Adrenal gland (tissue), 9 donors: ENCODE measurements at regions not wholly inside any gene's neighbourhood (a gene's known extent, or its start where the extent isn't known, plus 50 kb on each side); places are given as distances from the start of the nearest gene placed in this dataset.
A peak's percentile ranks its signal among the peaks of the same experiment; 100 is the strongest.

ENCODE experiments used
- DNase-seq, 7 donors: peaks; one replicate each; pipeline ENCODE4 v3.0.0-alpha.2; 2019 to 2020
- H3K27ac ChIP-seq, 5 donors: fragments of 200-600 bp; sonication (generic) in 4 of 5; 1 replicate in 3 of 5; 2 replicates in 2 of 5; pipeline versions ENCODE4 v1.5.1 to v1.8.0; 2016 to 2020; ENCODE audit warnings: mild to moderate bottlenecking in 1 of 5
- H3K27me3 ChIP-seq: fragments of 200-600 bp; 2 replicates; pipeline ENCODE4 v1.8.0; 2021
- H3K36me3 ChIP-seq, 2 donors: fragments of 200-600 bp; replicated peaks in 1 of 2; 1 replicate in 1 of 2; 2 replicates in 1 of 2; pipeline versions ENCODE4 v1.5.1 to v1.8.0; 2018 to 2022
- H3K4me1 ChIP-seq, 2 donors: fragments of 200-600 bp; replicated peaks in 1 of 2; 1 replicate in 1 of 2; 2 replicates in 1 of 2; pipeline versions ENCODE4 v1.5.1 to v1.8.0; 2018 to 2021
- H3K4me3 ChIP-seq, 4 donors: fragments of 200-600 bp; sonication (generic) in 3 of 4; one replicate each; pipeline ENCODE4 v1.5.1; 2016 to 2018
- H3K9me3 ChIP-seq, 3 donors: fragments of 200-600 bp; sonication (generic) in 1 of 3; replicated peaks in 1 of 3; 1 replicate in 2 of 3; 2 replicates in 1 of 3; pipeline versions ENCODE4 v1.5.1 to v1.8.0; 2016 to 2021
- CTCF ChIP-seq, 6 experiments: fragments of 450-650 bp in 4 of 6; fragments of 200-600 bp in 2 of 6; sonication (generic) in 1 of 6; IDR thresholded peaks; 1 replicate in 5 of 6; 2 replicates in 1 of 6; pipeline versions ENCODE4 v1.5.1 to v1.8.0; 2016 to 2021; ENCODE audit warnings: antibody characterized with exemption in 6 of 6, mild to moderate bottlenecking in 2 of 6, moderate library complexity in 1 of 6
- POLR2A ChIP-seq, 2 donors: fragments of 450-650 bp; IDR thresholded peaks; one replicate each; pipeline ENCODE4 v1.6.1; 2017; ENCODE audit warnings: antibody characterized with exemption in 2 of 2, mild to moderate bottlenecking in 2 of 2, moderate library complexity in 1 of 2
- WGBS, 4 donors: extraction: QIAGEN DNeasy Blood & Tissue Kit in 2 of 4; methylation state at CpG; one replicate each; pipeline versions ENCODE4 v1.1.5 to v1.1.7; 2013 to 2017; 5-methylcytosine and 5-hydroxymethylcytosine counted together
- intact Hi-C, 2 donors: fragments of 100-400 bp; cut with DNase I; formaldehyde crosslinking; loops; one replicate each; pipeline versions ENCODE4 v1.14.1 to v1.15.0; 2022 to 2023
- donor health status: healthy with polysubstance abuse.
- donor health status: Bipolar disorder and iron deficiency.
- donor health status: DM: yes; HTN: yes; CAD: no.
- donor health status: DM: no; HTN: no; CAD: no.
- donor health status: DM: no; HTN: no; CAD: no.

- no peak overlapping the region for H3K4me3 ChIP-seq
- WGBS, 4 donors, result 66 to 75% (median 72%) methylated on average over 2 of the region's 2 CpGs
- H3K9me3 ChIP-seq, result no peaks in the 10 kb centered on the region
- no peaks in the 10 kb centered on the region for H3K4me1 ChIP-seq
- DNase-seq, result no peak
- no peaks in the 10 kb centered on the region for H3K27me3 ChIP-seq
- intact Hi-C loops, result loop anchor here in 1 of 2 donors (10.0 kb wide), 1 partner anchor 505 kb away; no protein-coding TSS in a partner anchor
- TF ChIP-seq POLR2A (IDR thresholded peaks at IDR 0.05), result no peak
- H3K36me3 ChIP-seq, result no peaks in the 10 kb centered on the region
- no peak overlapping the region for H3K27ac ChIP-seq
Observed at GRCh38 chr2:237020090-237020489, 65.6 kb upstream of the COPS8 start.

- Histone ChIP-seq H3K9me3 (no peaks in the 10 kb centered on the region), H3K4me3 (no peak overlapping the region), H3K27ac (no peak overlapping the region), H3K4me1 (no peaks in the 10 kb centered on the region), H3K27me3 (no peaks in the 10 kb centered on the region), H3K36me3 (no peaks in the 10 kb centered on the region)
- 92 to 96% (median 95%) methylated on average over 8 of the region's 8 CpGs for WGBS, 4 donors
- intact Hi-C loops, result loop anchor here in 1 of 2 donors (10.0 kb wide), 1 partner anchor 508 kb away; no protein-coding TSS in a partner anchor
- TF ChIP-seq POLR2A (IDR thresholded peaks at IDR 0.05) (no peak), CTCF (IDR thresholded peaks at IDR 0.05) (no peak)
- no peak for DNase-seq
Observed at GRCh38 chr2:237022533-237022932, 63.2 kb upstream of the COPS8 start.

GRCh38 chr2:237024255-237024654 is 61.4 kb upstream of the COPS8 start:
- no peak for TF ChIP-seq POLR2A (IDR thresholded peaks at IDR 0.05)
- no peak for TF ChIP-seq CTCF (IDR thresholded peaks at IDR 0.05)
- Histone ChIP-seq H3K4me3 (no peak overlapping the region), H3K27ac (no peak overlapping the region), H3K4me1 (no peaks in the 10 kb centered on the region), H3K36me3 (no peaks in the 10 kb centered on the region), H3K27me3 (no peaks in the 10 kb centered on the region), H3K9me3 (no peaks in the 10 kb centered on the region)
- DNase-seq, result no peak
- intact Hi-C loops, result loop anchor here in 1 of 2 donors (10.0 kb wide), 1 partner anchor 509 kb away; no protein-coding TSS in a partner anchor

- Histone ChIP-seq H3K27ac (no peak overlapping the region), H3K4me1 (no peaks in the 10 kb centered on the region), H3K36me3 (no peaks in the 10 kb centered on the region), H3K4me3 (no peak overlapping the region), H3K27me3 (no peaks in the 10 kb centered on the region), H3K9me3 (no peaks in the 10 kb centered on the region)
- intact Hi-C loops, result loop anchor here in 1 of 2 donors (10.0 kb wide), 1 partner anchor 510 kb away; no protein-coding TSS in a partner anchor
- TF ChIP-seq POLR2A (IDR thresholded peaks at IDR 0.05) (no peak), CTCF (IDR thresholded peaks at IDR 0.05) (no peak)
- 82 to 88% (median 84%) methylated on average over 10 of the region's 10 CpGs for WGBS, 4 donors
- peak in 3 of 7 donors; percentile 24 to 52 (median 28) for DNase-seq
Observed at GRCh38 chr2:237025090-237025865, 60.4 kb upstream of the COPS8 start.
